Right atrium auricular region (tissue), 2 donors: ENCODE measurements at regions not wholly inside any gene's neighbourhood (a gene's known extent, or its start where the extent isn't known, plus 50 kb on each side); places are given as distances from the start of the nearest gene placed in this dataset.

Experiments used
- DNase-seq: peaks from one replicate; pipeline ENCODE4 v3.0.0-alpha.2; 2019; ENCODE audit warnings: low spot score
- H3K27ac ChIP-seq, 2 donors: fragments of 200-600 bp; sonication (generic); 1 replicate in 1 of 2; 2 replicates in 1 of 2; pipeline ENCODE4 v1.5.1; 2016 to 2019
- H3K27me3 ChIP-seq, 2 donors: fragments of 200-600 bp; sonication (generic); one replicate each; pipeline versions ENCODE4 v1.5.1 to v1.6.0; 2017 to 2019
- H3K36me3 ChIP-seq: fragments of 200-600 bp; sonication (generic); one replicate; pipeline ENCODE4 v1.5.1; 2016
- H3K4me1 ChIP-seq, 2 donors: fragments of 200-600 bp; sonication (generic); one replicate each; pipeline versions ENCODE4 v1.5.1 to v1.6.0; 2017 to 2019
- H3K4me3 ChIP-seq, 2 donors: fragments of 200-600 bp; sonication (generic); 1 replicate in 1 of 2; 2 replicates in 1 of 2; pipeline ENCODE4 v1.5.1; 2017 to 2019; ENCODE audit warnings: mild to moderate bottlenecking in 1 of 2, moderate library complexity in 1 of 2
- H3K9me3 ChIP-seq, 2 donors: fragments of 200-600 bp; sonication (generic); one replicate each; pipeline ENCODE4 v1.5.1; 2019
- TF ChIP-seq, protein P1 (sequence below), 2 donors: fragments of 200-600 bp; sonication (generic); IDR thresholded peaks; one replicate each; pipeline ENCODE4 v1.5.1; 2019; ENCODE audit warnings: antibody characterized with exemption in 2 of 2

GRCh38 chr10:91352760-91353159 is 57.4 kb upstream of the HECTD2 start:
- Histone ChIP-seq H3K27me3 (no peaks in the 10 kb centered on the region), H3K4me1 (peaks cover 0 to 21% of the 10 kb centered on the region in 2 donors), H3K27ac (no peak overlapping the region), H3K9me3 (no peaks in the 10 kb centered on the region), H3K4me3 (no peak overlapping the region), H3K36me3 (no peaks in the 10 kb centered on the region)
- TF ChIP-seq, protein P1, sequence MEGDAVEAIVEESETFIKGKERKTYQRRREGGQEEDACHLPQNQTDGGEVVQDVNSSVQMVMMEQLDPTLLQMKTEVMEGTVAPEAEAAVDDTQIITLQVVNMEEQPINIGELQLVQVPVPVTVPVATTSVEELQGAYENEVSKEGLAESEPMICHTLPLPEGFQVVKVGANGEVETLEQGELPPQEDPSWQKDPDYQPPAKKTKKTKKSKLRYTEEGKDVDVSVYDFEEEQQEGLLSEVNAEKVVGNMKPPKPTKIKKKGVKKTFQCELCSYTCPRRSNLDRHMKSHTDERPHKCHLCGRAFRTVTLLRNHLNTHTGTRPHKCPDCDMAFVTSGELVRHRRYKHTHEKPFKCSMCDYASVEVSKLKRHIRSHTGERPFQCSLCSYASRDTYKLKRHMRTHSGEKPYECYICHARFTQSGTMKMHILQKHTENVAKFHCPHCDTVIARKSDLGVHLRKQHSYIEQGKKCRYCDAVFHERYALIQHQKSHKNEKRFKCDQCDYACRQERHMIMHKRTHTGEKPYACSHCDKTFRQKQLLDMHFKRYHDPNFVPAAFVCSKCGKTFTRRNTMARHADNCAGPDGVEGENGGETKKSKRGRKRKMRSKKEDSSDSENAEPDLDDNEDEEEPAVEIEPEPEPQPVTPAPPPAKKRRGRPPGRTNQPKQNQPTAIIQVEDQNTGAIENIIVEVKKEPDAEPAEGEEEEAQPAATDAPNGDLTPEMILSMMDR (IDR thresholded peaks at IDR 0.05), result no peak
- no peak for DNase-seq

DNA sequence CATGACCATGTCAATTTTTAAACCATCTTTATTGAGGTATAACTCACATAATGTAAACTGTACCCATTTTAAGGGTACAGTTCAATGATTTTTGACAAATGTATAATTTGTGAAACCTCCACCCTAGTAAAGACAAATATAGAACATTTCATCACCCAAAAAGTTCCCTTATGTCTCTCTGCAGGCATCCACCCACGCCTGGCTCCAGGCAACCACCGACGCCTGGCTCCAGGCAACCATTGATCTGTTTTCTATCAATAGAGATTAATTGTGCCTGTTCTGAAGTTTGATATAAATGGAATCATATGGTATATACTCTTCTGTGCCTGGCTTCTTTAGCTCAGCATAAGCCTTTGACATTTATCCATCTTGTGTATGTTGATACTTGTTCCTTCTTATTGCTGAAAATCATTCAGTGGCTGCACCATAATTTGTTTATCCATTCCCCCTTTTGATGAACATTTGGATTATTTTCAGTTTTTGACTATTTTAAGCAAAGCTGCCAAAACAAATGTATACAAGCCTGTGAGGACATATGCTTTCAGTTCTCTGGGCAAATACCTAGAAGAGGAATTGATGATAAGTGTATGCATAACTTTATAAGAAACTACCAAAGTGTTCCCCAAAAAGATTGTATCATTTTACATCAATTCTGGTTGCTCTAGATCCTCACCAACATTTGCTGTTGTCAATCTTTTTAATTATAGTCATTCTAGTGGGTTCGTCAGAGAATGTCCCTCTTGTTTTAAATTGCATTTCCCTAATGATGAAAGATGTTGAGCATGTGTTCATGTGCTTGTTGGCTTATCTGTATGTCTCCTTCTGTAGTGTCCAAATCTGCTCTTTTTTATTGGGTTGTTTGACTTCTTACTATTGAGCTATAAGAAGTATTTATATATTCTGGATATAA is 55.7 kb upstream of the HECTD2 start:
- Histone ChIP-seq H3K36me3 (no peaks in the 10 kb centered on the region), H3K27me3 (no peaks in the 10 kb centered on the region), H3K4me1 (peaks cover 0 to 15% of the 10 kb centered on the region in 2 donors), H3K4me3 (no peak overlapping the region), H3K9me3 (no peaks in the 10 kb centered on the region), H3K27ac (no peak overlapping the region)
- TF ChIP-seq, protein P1 (IDR thresholded peaks at IDR 0.05), result no peak
- DNase-seq, result no peak

- Histone ChIP-seq H3K27ac (no peak overlapping the region), H3K36me3 (no peaks in the 10 kb centered on the region), H3K9me3 (no peaks in the 10 kb centered on the region), H3K4me3 (no peak overlapping the region), H3K27me3 (no peaks in the 10 kb centered on the region), H3K4me1 (peaks cover 0 to 6% of the 10 kb centered on the region in 2 donors)
- no peak for DNase-seq
- TF ChIP-seq, protein P1 (IDR thresholded peaks at IDR 0.05), result no peak
These were observed 54.1 kb upstream of the HECTD2 start for GRCh38 chr10:91355998-91356397.

DNA sequence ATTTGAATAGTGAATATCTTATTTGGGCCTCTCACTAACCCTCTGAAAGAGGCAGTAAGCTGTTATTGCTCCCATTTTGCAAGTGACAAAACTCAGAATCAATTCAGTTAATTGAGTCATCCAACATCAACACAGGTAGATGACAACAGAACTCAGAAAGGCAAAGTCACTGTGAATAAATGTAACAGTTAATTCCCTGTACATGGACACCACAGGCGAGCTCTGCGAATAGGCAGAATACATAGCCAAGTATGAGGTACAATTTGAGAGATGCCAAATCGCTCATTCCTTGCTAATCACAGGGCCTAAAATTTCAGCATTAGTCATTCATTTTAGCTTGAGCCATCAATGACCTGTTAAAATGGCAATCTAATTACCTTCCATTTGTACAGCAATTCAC is 52.6 kb upstream of the HECTD2 start:
- H3K36me3 ChIP-seq, result no peaks in the 10 kb centered on the region

More for the DNA sequence above, 52.6 kb upstream of the HECTD2 start:
- DNase-seq, result no peak
- H3K27ac ChIP-seq, result no peak overlapping the region
- H3K27me3 ChIP-seq, result no peaks in the 10 kb centered on the region
- H3K4me1 ChIP-seq, result no peaks in the 10 kb centered on the region
- no peak overlapping the region for H3K4me3 ChIP-seq
- TF ChIP-seq, protein P1 (IDR thresholded peaks at IDR 0.05), result no peak
- no peaks in the 10 kb centered on the region for H3K9me3 ChIP-seq
